Motor neuron (in vitro differentiated cells): ENCODE measurements at regions not wholly inside any gene's neighbourhood (a gene's known extent, or its start where the extent isn't known, plus 50 kb on each side); places are given as distances from the start of the nearest gene placed in this dataset.

Source experiments
- ATAC-seq, 8 experiments: fragments of 200-7000 bp; cut with Tn5 transposase; replicated peaks in 6 of 8; 2 replicates each; pipeline ENCODE4 v1.8.0; 2021; ENCODE audit warnings: mild to moderate bottlenecking in 8 of 8, moderate library complexity in 8 of 8
- H3K27ac ChIP-seq, 2 donors: fragments of 250-450 bp; sonication (Bioruptor Pico); 2 replicates each; pipeline ENCODE4 v1.9.0; 2021; ENCODE audit warnings: antibody characterized with exemption in 2 of 2, mild to moderate bottlenecking in 2 of 2, moderate library complexity in 1 of 2
- H3K4me1 ChIP-seq, 2 donors: fragments of 250-450 bp; sonication (Bioruptor Pico); replicated peaks in 1 of 2; 2 replicates each; pipeline ENCODE4 v1.6.1; 2021; ENCODE audit warnings: antibody characterized with exemption in 2 of 2, mild to moderate bottlenecking in 2 of 2, moderate library complexity in 1 of 2
- H3K4me3 ChIP-seq, 5 donors: fragments of 250-450 bp; sonication (Bioruptor Pico); 2 replicates each; pipeline ENCODE4 v1.9.0; 2021; ENCODE audit warnings: antibody characterized with exemption in 5 of 5, mild to moderate bottlenecking in 5 of 5, moderate library complexity in 4 of 5
- WGBS, 10 experiments: fragments of 450-650 bp; shearing (Covaris generic); methylation state at CpG; one replicate each; pipeline ENCODE4 v1.0.0; 2022; 5-methylcytosine and 5-hydroxymethylcytosine counted together
- in situ Hi-C, 9 experiments: fragments of 400-800 bp; cut with MboI; loops; one replicate each; pipeline ENCODE4 v1.15.0; 2021; ENCODE audit warnings: low sequenced_read_pairs in 9 of 9, low pct_unique_long_range_greater_than_20kb in 2 of 9; ENCODE audit not compliant: unreplicated experiment in 9 of 9

DNA sequence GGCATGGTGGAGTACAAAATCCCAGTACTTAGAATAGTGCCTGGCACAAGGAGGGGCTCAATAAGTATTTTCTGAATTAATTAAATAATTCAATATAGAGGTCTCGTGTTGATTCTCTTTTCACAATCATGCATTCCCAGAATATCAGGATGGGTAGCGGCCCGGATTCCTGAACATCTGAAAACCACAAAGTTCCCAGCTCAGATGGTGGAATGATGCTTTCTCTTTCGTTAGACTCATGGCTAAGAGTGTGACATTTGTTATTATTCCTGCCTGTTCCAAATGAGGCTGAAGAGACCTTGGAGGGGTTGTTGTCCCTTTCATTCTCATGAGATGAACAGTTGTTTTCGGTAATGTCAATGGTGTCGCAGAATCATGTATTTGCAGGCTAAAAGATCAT lies 95.4 kb upstream of the LIFR start:
- peak in 2 of 8 experiments; percentile 41 to 44 for ATAC-seq

DNA sequence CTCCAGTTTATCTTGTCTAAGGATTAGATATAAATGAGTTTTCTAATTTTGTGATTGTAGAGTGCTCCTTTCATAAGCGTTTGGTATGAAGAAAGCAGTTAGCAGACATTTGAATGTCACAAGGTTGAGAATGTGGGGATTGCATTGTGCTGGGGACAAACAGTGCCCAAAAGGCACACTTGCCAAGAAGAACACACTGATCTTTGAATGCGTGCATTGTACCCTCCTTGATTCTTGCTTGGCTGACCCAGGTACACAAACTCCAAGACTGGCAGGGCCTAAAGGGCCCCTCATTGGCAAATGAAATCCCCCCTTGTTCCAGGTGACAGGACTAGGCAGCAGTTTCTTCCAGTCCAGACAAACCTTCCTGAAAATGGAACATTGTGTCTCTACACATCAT lies 96.9 kb upstream of the LIFR start:
- Histone ChIP-seq H3K27ac (no peak overlapping the region), H3K4me3 (no peak overlapping the region), H3K4me1 (peaks cover 7 to 9% of the 10 kb centered on the region in 2 donors)
- WGBS, 10 experiments, result 60 to 100% (median 89%) methylated on average over 1 to 2 of the region's 2 CpGs; no CpG with 5 or more reads in 2 of the 10 experiments
- in situ Hi-C loops, result loop anchor here in 3 of 9 experiments (25.0 kb wide), 2 partner anchors 91 to 216 kb away; partner anchors contain the start of gene LIFR (in 3 of the 3)
- ATAC-seq, result no peak

More for the DNA sequence above, 95.4 kb upstream of the LIFR start:
- whole genome bisulfite sequencing, 10 experiments, result 64 to 100% (median 90%) methylated on average over 1 to 6 of the region's 6 CpGs; no CpG with 5 or more reads in 2 of the 10 experiments
- in situ Hi-C loops, result loop anchor here in 3 of 9 experiments (25.0 kb wide), 2 partner anchors 90 to 215 kb away; partner anchors contain the start of gene LIFR (in 3 of the 3)
- Histone ChIP-seq H3K4me1 (peaks cover 9 to 12% of the 10 kb centered on the region in 2 donors), H3K27ac (no peak overlapping the region), H3K4me3 (no peak overlapping the region)

DNA sequence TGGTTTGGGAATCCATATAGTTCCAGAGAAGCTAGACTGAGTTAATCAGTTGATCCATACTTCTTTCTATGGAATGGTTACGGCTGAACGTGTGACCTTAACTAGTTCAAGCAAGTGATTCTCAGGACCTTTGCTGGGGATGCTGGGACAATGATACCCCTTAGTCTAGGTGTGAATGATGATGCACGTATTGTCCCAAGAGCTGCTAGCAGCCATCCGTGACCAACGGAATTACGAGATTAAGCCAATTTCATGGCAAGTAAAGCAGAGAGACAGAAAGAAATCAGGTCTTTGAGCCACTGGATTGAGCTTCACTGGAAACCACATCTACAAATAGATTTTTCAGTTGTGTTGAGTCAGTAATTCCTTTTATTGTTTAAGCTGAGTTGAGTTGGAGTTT lies 99.2 kb upstream of the LIFR start:
- H3K4me3 ChIP-seq, result no peak overlapping the region
- 77 to 100% (median 94%) methylated on average over 1 to 6 of the region's 6 CpGs; no CpG with 5 or more reads in 1 of the 10 experiments for WGBS, 10 experiments
- H3K4me1 ChIP-seq, result no peaks in the 10 kb centered on the region
- no peak for ATAC-seq
- H3K27ac ChIP-seq, result no peak overlapping the region
- in situ Hi-C loops, result loop anchor here in 3 of 9 experiments (25.0 kb wide), 2 partner anchors 93 to 218 kb away; partner anchors contain the start of gene LIFR (in 3 of the 3)

DNA sequence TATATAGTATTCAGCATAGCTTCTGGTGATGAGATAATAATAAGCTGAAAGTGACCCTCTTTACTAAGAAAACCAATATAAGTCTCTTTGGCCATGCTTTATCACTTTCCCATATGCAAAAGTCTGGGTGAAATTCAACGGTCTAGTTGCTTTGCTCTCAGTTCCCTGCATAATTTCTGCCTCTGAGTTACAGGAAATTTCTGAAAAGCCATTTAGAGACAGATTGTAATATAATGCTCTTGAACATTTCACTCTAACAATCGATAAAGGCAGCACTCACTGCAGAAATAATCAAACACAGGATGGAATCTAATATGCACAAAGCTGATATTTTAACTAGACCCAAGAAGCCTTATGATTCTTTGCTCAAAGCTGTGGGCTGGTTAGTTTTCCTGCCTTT lies 100.1 kb upstream of the LIFR start:
- Histone ChIP-seq H3K27ac (no peak overlapping the region), H3K4me1 (no peaks in the 10 kb centered on the region), H3K4me3 (no peak overlapping the region)
- peak in 4 of 8 experiments; percentile 23 to 65 (median 56) for ATAC-seq
- in situ Hi-C loops, result loop anchor here in 3 of 9 experiments (25.0 kb wide), 2 partner anchors 94 to 219 kb away; partner anchors contain the start of gene LIFR (in 3 of the 3)
- WGBS, 10 experiments, result 0 to 93% (median 59%) methylated on average over 1 to 2 of the region's 2 CpGs; no CpG with 5 or more reads in 1 of the 10 experiments

DNA sequence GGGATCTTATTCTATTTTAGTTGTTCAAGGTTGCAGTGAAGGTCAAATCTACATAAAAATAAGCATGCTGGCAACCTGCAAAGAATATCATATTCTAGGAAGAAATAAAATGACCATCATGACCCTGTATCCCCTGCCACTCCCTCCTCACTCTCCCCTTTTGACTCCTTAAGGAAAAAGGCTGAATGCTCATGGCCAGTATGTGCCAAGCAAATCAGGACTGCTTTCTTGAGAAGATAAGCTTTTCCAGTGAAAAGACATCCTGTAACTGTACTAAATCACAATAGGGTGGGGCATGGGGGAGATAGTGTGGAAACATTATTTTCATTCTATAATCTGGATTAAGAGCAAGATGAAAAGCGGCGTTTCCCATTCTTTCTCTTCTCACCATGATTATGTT lies 100.6 kb upstream of the LIFR start:
- Histone ChIP-seq H3K27ac (no peak overlapping the region), H3K4me3 (no peak overlapping the region), H3K4me1 (no peaks in the 10 kb centered on the region)
- ATAC-seq, result no peak
- 87 to 100% (median 94%) methylated on average over 2 of the region's 2 CpGs; no CpG with 5 or more reads in 2 of the 10 experiments for WGBS, 10 experiments
- in situ Hi-C loops, result loop anchor here in 3 of 9 experiments (25.0 kb wide), 2 partner anchors 95 to 220 kb away; partner anchors contain the start of gene LIFR (in 3 of the 3)

DNA sequence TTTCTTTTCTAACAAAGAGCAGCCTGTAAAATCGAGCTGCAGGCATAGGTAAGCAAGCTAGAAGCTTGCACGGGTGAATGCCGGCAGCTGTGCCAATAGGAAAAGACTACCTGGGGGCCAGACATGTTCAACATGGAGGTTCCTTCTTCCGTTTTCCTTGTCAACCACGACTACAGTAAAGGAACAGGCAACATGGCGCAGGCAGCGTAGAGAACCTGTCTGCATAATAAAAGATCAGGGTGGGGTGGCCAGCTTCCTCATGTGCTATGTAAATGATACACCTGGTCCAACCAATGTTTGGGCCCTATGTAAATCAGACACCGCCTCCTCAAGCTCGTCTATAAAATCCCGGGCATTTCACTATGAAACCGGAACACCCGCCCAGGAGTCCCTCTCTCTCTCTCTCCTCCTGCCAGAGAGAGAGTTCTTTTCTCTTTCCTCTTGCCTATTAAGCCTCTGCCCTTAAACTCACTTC lies 103.8 kb upstream of the LIFR start:
- no peaks in the 10 kb centered on the region for H3K4me1 ChIP-seq
- peak in 5 of 8 experiments; percentile 86 to 99 (median 91) for ATAC-seq
- H3K4me3 ChIP-seq, result peak overlapping the region in 2 of 5 donors; percentile 23 to 26
- in situ Hi-C loops, result loop anchor here in 3 of 9 experiments (25.0 kb wide), 2 partner anchors 98 to 223 kb away; partner anchors contain the start of gene LIFR (in 3 of the 3)
- H3K27ac ChIP-seq, result peak overlapping the region in 1 of 2 donors; percentile 64
- 47 to 87% (median 61%) methylated on average over 1 to 11 of the region's 12 CpGs; no CpG with 5 or more reads in 2 of the 10 experiments for WGBS, 10 experiments

DNA sequence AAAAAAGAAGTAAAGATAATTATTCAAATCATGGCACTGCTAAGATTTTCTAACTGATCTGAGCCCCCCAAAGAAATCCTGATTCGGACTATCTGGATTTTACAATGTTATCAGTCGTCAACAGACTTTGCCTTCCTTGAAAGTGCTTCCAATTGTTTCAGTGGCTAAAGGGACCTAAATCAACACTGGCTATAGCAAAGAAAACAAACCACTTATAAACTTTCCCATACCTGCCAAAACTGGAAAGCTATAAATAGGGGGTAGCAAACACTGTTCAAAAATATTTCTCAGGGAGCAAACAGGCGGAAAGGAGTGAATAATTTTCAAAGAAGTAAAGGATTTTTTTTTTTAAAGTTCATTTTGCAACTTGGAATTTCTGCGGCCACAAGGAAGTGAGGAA lies 105.6 kb upstream of the LIFR start:
- no peak for ATAC-seq
- in situ Hi-C loops, result loop anchor here in 3 of 9 experiments (25.0 kb wide), 2 partner anchors 100 to 225 kb away; partner anchors contain the start of gene LIFR (in 3 of the 3)
- WGBS, 10 experiments, result 79 to 100% (median 93%) methylated on average over 1 to 4 of the region's 4 CpGs
- H3K4me3 ChIP-seq, result no peak overlapping the region
- no peaks in the 10 kb centered on the region for H3K4me1 ChIP-seq
- H3K27ac ChIP-seq, result no peak overlapping the region

DNA sequence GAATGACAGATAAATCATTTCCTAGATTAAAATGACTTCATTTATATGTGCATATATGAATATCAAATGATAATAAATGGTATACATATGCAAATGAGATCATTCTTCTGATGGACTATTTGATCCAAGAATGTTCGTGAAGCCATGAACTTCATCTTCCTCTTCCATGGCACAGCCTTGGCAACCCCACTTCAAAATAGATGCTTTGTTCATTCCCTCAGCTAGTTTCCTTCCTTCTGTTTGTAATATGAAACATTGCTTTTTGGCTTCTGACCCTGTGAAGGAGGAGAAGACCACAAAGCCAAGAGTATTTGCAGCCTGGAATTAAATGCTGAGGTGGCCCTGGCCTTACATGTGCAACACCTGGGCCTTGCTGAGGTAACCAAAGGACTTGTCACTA lies 106.8 kb upstream of the LIFR start:
- 0 to 100% (median 89%) methylated on average over 1 of the region's 1 CpG; no CpG with 5 or more reads in 2 of the 10 experiments for WGBS, 10 experiments
- no peak overlapping the region for H3K4me3 ChIP-seq
- ATAC-seq, result peak in 1 of 8 experiments; percentile 55
- H3K4me1 ChIP-seq, result no peaks in the 10 kb centered on the region
- no peak overlapping the region for H3K27ac ChIP-seq
- in situ Hi-C loops, result loop anchor here in 3 of 9 experiments (25.0 kb wide), 2 partner anchors 101 to 226 kb away; partner anchors contain the start of gene LIFR (in 3 of the 3)

DNA sequence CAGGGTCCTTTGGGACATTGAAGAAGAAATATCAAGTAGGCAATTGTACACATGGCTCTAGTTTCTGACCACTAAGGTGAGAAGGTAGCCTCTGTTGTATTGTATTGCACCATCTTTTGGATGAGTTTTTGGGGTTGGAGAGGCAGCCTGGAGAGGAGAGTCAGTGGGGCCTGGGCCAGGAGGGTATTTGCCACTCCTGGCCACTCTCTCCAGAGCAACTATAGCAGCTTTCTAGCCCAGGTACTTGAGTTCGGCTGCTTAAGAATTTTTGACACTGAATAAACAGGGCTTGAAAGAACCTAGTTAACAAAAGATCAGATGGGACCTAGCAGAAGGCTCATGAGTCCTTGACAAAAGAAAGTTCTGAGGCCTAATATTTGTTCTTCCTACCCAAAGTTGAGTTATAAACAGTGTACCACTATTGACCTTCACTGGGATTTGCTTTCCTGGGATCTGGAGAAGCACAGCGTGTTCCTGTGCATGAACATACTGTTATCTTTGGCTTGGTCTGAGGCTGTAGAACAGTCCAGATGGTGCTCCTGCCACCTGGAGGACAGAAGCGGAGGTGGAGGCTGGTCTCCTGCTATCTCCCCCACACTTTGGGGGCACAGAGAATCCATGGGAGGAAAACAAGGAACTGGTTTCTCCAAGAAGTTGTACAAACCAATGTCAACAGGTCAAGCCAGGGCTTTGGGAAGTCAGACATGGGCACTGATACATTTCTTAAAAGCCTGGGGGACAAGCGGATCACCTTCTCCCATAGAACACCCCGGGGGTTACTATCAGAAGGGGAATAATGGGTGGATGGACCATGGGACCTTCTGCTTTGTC lies 110.4 kb upstream of the LIFR start:
- Histone ChIP-seq H3K27ac (no peak overlapping the region), H3K4me3 (no peak overlapping the region), H3K4me1 (no peaks in the 10 kb centered on the region)
- peak in 4 of 8 experiments; percentile 23 to 42 (median 32) for ATAC-seq
- 33 to 100% (median 80%) methylated on average over 1 to 3 of the region's 5 CpGs; no CpG with 5 or more reads in 1 of the 10 experiments for WGBS, 10 experiments
- in situ Hi-C loops, result loop anchor here in 3 of 9 experiments (25.0 kb wide), 2 partner anchors 105 to 230 kb away; partner anchors contain the start of gene LIFR (in 3 of the 3)

DNA sequence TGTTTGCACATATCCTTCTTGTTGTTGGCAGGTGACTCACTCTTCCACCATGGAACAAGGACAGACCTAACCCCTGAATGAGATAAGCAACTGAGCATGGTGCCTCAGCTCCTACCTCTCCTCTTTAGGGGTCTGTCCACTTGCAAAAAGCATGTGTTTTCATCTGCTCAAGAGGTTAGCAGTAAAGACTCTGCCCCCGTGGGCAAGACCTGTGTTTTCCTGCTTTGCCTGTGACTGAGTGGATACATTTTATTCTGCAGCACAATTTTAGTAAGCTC lies 111.0 kb upstream of the LIFR start:
- no peaks in the 10 kb centered on the region for H3K4me1 ChIP-seq
- in situ Hi-C loops, result loop anchor here in 3 of 9 experiments (25.0 kb wide), 2 partner anchors 105 to 230 kb away; partner anchors contain the start of gene LIFR (in 3 of the 3)
- no peak overlapping the region for H3K27ac ChIP-seq
- no peak overlapping the region for H3K4me3 ChIP-seq
- 0 to 75% (median 17%) methylated on average over 1 of the region's 1 CpG; no CpG with 5 or more reads in 7 of the 10 experiments for WGBS, 10 experiments
- no peak for ATAC-seq

DNA sequence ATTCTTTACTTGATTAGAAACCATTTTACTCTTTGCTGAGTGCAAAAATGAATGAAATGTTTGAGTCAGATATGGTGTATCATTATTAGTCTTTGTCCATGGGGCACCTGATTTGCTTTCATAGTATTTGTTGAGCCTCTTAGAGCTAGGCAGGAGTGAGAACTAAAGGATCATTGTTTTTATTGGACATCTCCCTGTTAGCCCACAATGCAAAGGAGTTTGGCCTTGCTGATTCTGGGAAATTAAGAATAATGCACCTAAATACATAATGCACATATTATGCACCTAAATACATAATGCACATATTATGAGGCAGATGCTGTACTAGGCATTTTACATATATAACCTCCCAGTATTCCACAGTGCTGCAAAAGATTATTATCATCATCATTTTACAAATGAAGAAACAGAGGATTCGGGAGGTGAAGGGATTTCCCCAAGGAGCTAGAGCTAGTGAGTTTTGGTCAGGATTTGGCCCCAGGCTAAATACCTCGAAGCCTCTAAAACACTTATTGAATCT lies 113.0 kb upstream of the LIFR start:
- Histone ChIP-seq H3K4me3 (no peak overlapping the region), H3K27ac (no peak overlapping the region), H3K4me1 (no peaks in the 10 kb centered on the region)
- peak in 5 of 8 experiments; percentile 26 to 90 (median 82) for ATAC-seq
- in situ Hi-C loops, result loop anchor here in 3 of 9 experiments (25.0 kb wide), 2 partner anchors 107 to 232 kb away; partner anchors contain the start of gene LIFR (in 3 of the 3)
- 0 to 100% (median 61%) methylated on average over 1 to 2 of the region's 2 CpGs; no CpG with 5 or more reads in 1 of the 10 experiments for WGBS, 10 experiments

DNA sequence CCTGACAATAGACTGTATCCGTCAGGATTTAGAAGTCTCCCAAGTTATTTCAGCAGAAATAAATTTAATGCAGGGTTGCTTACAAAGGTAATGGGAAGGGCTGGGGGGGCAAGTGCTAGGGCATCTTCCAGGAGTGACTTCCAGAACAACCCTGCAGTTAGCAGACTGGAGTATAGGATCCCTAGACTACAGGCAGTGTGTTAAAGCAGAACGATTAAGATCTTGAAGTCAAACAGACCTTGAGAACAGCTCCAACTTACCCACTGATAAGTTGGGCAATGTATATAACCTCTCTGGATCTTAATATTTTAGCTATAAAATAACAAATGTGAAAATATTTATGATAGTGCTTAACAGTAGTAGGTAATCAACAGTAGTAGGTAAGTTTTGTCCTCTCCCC lies 113.6 kb upstream of the LIFR start:
- in situ Hi-C loops, result loop anchor here in 3 of 9 experiments (25.0 kb wide), 2 partner anchors 108 to 233 kb away; partner anchors contain the start of gene LIFR (in 3 of the 3)
- ATAC-seq, result peak in 1 of 8 experiments; percentile 1
- WGBS, 10 experiments, result 43 to 100% (median 84%) methylated on average over 1 to 2 of the region's 2 CpGs

More for the DNA sequence above, 113.6 kb upstream of the LIFR start:
- H3K27ac ChIP-seq, result no peak overlapping the region
- H3K4me3 ChIP-seq, result no peak overlapping the region
- no peaks in the 10 kb centered on the region for H3K4me1 ChIP-seq
